MM.1S (cell line): ENCODE measurements at regions not wholly inside any gene's neighbourhood (a gene's known extent, or its start where the extent isn't known, plus 50 kb on each side); places are given as distances from the start of the nearest gene placed in this dataset.
"Not testable (repeated sequence)": the region's sequence is repeated elsewhere in the genome, so short reads cannot be mapped to it uniquely, and the experiment has no call there.

ENCODE experiments used
- EZH2 ChIP-seq: fragments of 300-600 bp; sonication (generic); optimal IDR thresholded peaks from 2 replicates; pipeline ENCODE3; 2017; ENCODE audit warnings: low read depth, mild to moderate bottlenecking, antibody characterized with exemption, low read length, mixed read lengths
- EZH2phosphoT487 ChIP-seq: fragments of 300-600 bp; sonication (generic); IDR thresholded peaks from 2 replicates; pipeline ENCODE4 v1.6.1; 2018; ENCODE audit warnings: antibody characterized with exemption, low read length
- TF ChIP-seq, protein P1 (sequence below): fragments of 300-600 bp; sonication (generic); IDR thresholded peaks from 2 replicates; pipeline ENCODE4 v1.5.1; 2016; ENCODE audit warnings: antibody characterized with exemption, low read length, mixed read lengths

DNA sequence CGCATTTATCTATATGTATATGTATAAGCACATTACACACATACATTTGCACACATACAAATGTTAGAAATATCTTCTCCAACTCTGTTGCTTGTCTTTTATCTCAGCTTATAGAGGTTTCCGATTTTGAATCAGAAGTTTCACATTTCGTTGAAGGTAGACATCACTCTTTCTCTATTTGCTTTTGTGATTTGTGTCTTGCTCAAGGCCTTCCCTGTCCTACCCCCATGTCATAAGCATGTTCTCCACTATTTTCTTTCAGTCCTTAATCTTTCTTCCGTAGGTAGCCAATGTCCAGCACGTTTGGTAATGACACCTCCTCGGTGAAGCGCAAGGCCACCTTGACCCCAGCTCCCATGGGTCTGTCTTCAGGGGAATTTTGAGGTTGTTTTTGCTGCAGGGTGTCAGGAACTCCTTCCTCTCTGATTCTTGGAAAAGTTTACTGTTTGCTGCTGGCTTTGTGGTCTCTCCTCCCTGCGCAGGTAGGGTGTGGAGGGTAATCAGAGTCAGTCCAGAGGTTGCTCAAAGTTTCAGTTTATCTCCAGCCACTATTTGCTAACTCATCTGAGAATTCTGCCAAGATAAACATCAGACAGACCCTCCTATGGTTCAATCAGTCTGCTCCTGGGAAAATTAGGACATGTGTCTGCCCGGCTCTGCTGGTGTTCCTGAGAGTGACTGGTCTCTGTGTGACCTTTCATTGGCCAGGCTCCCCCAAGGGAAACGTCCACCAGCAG is 171.7 kb downstream of the BCL2L11 start:
- not testable (repeated sequence) for TF ChIP-seq EZH2, EZH2phosphoT487
- TF ChIP-seq, protein P1, sequence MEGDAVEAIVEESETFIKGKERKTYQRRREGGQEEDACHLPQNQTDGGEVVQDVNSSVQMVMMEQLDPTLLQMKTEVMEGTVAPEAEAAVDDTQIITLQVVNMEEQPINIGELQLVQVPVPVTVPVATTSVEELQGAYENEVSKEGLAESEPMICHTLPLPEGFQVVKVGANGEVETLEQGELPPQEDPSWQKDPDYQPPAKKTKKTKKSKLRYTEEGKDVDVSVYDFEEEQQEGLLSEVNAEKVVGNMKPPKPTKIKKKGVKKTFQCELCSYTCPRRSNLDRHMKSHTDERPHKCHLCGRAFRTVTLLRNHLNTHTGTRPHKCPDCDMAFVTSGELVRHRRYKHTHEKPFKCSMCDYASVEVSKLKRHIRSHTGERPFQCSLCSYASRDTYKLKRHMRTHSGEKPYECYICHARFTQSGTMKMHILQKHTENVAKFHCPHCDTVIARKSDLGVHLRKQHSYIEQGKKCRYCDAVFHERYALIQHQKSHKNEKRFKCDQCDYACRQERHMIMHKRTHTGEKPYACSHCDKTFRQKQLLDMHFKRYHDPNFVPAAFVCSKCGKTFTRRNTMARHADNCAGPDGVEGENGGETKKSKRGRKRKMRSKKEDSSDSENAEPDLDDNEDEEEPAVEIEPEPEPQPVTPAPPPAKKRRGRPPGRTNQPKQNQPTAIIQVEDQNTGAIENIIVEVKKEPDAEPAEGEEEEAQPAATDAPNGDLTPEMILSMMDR, result not testable (repeated sequence)
